Natural killer cell treated with Interleukin-12 subunit alpha and Interleukin-12 subunit beta and Interleukin-15 and Interleukin-18, amount 100 ng/mL, for 72 hours (primary cell): ENCODE measurements at regions not wholly inside any gene's neighbourhood (a gene's known extent, or its start where the extent isn't known, plus 50 kb on each side); places are given as distances from the start of the nearest gene placed in this dataset.

ENCODE experiments used
- ATAC-seq, 2 donors: fragments of 150-1000 bp; cut with Tn5 transposase in 1 of 2; sonication (Bioruptor Pico), chemical (Tn5 transposase) in 1 of 2; 2 replicates each; pipeline ENCODE4 v1.10.0; 2021
- DNase-seq: peaks from one replicate; pipeline ENCODE4 v3.0.0; 2022; ENCODE audit warnings: low spot score
- H3K27ac Mint-ChIP-seq, 2 donors: 1 replicate in 1 of 2; 2 replicates in 1 of 2; pipeline ENCODE4 v1.8.0; 2022; ENCODE audit warnings: mixed read lengths in 2 of 2, mild to moderate bottlenecking in 1 of 2, moderate library complexity in 1 of 2
- H3K27me3 Mint-ChIP-seq, 2 donors: 1 replicate in 1 of 2; 2 replicates in 1 of 2; pipeline ENCODE4 v1.8.0; 2022; ENCODE audit warnings: mixed read lengths in 2 of 2
- H3K36me3 Mint-ChIP-seq: one replicate; pipeline ENCODE4 v1.8.0; 2022; ENCODE audit warnings: mixed read lengths
- H3K4me1 Mint-ChIP-seq, 2 donors: 1 replicate in 1 of 2; 2 replicates in 1 of 2; pipeline ENCODE4 v1.8.0; 2022; ENCODE audit warnings: low read depth in 2 of 2, mixed read lengths in 2 of 2, mild to moderate bottlenecking in 1 of 2
- H3K4me3 Mint-ChIP-seq: one replicate; pipeline ENCODE4 v1.8.0; 2022; ENCODE audit warnings: mixed read lengths
- H3K9me3 Mint-ChIP-seq: 2 replicates; pipeline ENCODE4 v1.8.0; 2022; ENCODE audit warnings: mixed read lengths

DNA sequence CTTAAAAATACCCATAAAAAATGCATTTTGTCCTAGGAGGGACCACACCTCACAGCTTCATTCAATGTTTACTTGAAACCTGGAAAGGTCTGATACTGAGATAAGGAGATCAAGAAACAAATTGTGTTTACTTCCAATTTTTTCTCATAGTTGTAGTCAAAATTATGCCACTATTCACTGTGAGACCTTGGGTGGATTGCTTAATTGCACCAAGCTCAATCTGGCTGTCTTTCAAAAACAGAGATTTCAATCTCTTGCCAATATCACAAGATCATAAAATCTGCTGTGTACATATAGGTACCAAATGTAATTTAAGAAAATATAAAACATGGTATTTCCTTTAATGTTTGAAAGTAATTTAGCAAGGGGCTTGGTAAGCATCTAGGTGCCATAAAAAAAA lies 186.4 kb upstream of the THBS1 start:
- ATAC-seq = no peak
- Mint-ChIP-seq H3K4me1 (peaks cover 0 to 9% of the 10 kb centered on the region in 2 donors), H3K27me3 (peaks cover 36 to 54% of the 10 kb centered on the region in 2 donors), H3K36me3 (no peaks in the 10 kb centered on the region), H3K4me3 (no peak overlapping the region), H3K9me3 (no peaks in the 10 kb centered on the region), H3K27ac (no peak overlapping the region)
- no peak for DNase-seq

DNA sequence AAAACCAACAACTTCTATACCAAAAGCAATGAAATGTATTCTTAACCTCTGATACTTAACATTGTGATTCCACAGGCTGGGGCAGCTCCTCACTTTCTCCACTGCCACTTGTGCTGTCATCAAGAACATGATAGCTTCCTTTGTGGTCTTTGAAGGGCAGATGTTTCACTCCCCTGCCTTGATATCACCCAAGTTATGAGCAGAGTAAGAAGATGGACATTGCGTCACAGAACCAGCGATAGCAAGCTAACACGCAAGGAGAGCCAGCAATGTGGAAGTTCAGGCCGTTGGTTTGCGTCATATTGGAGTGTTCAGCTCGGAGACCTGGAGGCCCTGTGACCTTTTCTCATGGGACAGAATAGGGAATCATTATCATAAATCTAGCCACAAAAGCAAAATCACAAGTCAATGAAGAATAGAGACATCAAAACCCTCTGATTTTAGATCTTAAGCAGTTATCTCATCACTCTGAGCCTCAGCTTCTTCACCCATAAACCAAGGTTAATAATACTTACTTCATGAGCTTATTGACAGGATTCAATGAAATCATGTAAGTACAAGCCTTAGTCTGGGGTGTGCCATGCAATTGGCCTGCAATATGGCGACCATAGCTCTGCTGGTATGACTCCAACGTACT lies 183.8 kb upstream of the THBS1 start:
- no peaks in the 10 kb centered on the region for H3K36me3 Mint-ChIP-seq
- ATAC-seq (peak in 1 of 2 donors; percentile 33), DNase-seq (no peak)
- peaks cover 38 to 46% of the 10 kb centered on the region in 2 donors for H3K27me3 Mint-ChIP-seq
- peaks cover 0 to 9% of the 10 kb centered on the region in 2 donors for H3K4me1 Mint-ChIP-seq
- H3K4me3 Mint-ChIP-seq = no peak overlapping the region
- no peak overlapping the region for H3K27ac Mint-ChIP-seq
- no peaks in the 10 kb centered on the region for H3K9me3 Mint-ChIP-seq

DNA sequence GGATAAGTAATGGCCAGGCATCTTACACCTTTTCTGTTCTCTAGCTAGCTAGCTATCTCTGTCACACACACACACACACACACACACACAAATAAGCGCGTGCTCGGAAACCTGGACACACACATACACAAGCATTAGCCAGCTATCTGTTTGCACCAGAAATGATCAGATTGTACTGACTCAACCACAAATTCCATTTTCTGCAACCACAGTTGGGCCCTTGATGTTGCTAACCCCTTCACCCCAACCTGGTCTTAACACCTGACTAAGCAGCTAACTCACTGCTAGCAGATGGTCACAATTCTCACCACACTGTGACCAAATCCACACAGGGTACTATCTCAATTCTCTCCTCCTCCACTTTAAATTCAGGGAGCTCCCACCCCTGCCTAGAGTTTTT lies 183.0 kb upstream of the THBS1 start:
- Mint-ChIP-seq H3K4me1 (peaks cover 0 to 9% of the 10 kb centered on the region in 2 donors), H3K27ac (no peak overlapping the region), H3K36me3 (no peaks in the 10 kb centered on the region), H3K9me3 (no peaks in the 10 kb centered on the region), H3K27me3 (peaks cover 42 to 47% of the 10 kb centered on the region in 2 donors), H3K4me3 (no peak overlapping the region)
- DNase-seq = no peak
- ATAC-seq = no peak

DNA sequence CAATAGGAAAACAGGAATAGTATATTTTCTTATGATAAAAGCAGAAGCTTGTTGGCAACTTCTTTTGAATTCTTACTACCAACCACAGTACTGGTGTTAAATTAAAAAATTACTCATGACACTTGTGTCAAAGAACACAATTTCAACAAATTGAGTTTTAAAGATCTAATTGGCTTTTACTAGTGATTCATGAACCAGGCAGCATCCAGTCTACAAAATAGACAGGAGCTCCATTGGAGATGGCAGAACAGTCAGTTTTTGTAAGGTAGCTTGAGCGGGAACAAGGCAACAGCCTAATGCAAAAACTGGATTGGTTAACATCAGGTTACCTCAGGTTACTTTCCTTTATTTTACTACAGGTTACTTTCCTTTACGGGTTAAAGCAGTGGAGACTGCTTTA lies 181.3 kb upstream of the THBS1 start:
- peaks cover 36 to 38% of the 10 kb centered on the region in 2 donors for H3K27me3 Mint-ChIP-seq
- no peaks in the 10 kb centered on the region for H3K36me3 Mint-ChIP-seq
- no peak overlapping the region for H3K27ac Mint-ChIP-seq
- H3K4me1 Mint-ChIP-seq = peaks cover 0 to 9% of the 10 kb centered on the region in 2 donors
- DNase-seq = no peak
- no peak overlapping the region for H3K4me3 Mint-ChIP-seq
- no peak for ATAC-seq
- H3K9me3 Mint-ChIP-seq = no peaks in the 10 kb centered on the region

DNA sequence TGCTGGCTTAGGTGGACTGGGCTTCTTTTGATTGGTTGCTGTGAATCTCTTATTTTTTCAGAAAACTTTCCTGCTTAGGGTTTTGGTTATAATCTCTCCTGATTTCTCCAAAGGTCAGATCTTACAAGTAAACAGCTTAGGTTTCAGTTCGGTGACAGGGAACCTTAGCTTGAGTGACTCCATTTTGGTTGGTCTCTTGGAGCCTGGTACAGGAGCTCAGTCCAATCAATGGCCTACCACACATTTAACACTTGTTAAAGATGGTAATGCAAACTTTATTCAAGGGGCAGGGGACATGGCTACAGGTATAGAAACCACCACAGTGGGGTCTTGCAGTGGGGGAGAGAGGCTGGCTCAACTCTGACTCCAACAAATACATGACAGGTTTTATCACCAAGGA lies 180.9 kb upstream of the THBS1 start:
- H3K36me3 Mint-ChIP-seq = no peaks in the 10 kb centered on the region
- no peak overlapping the region for H3K4me3 Mint-ChIP-seq
- no peak overlapping the region for H3K27ac Mint-ChIP-seq
- H3K27me3 Mint-ChIP-seq = peaks cover 35 to 37% of the 10 kb centered on the region in 2 donors
- DNase-seq (no peak), ATAC-seq (no peak)
- no peaks in the 10 kb centered on the region for H3K9me3 Mint-ChIP-seq
- peaks cover 0 to 9% of the 10 kb centered on the region in 2 donors for H3K4me1 Mint-ChIP-seq

DNA sequence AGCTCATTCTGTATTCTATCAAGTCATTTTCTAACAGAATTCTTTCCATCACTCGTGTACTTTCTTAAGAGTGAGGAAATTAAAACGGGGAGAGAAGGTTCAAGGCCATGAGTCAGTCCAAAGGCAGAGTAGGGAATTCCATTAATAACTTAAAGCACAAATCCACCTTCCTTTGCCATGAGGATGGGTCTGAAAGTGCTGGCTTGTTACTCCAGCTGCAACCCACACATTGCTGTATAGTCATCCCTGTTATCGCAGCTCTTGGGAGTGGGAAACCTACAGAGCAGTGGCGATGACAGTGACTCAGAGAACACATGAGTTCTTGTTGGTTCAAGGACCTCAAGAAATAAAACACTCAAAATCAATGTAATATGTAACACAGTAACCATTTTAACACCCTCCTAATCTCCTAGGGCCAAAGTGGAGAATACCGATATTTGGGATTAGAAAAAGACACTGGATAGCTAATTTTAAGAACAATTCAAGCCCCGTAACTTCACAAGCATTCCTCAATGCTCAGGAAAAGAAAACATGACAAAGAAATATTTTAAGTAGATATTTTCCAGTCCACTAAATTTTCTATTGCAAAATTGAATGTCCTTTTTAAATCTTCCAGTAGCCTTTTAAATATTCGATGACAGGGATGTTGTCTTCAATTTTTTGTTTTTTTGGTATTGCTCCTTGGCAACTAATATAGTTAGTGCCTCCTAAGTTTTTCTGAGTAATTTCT lies 179.9 kb upstream of the THBS1 start:
- Mint-ChIP-seq H3K27me3 (peaks cover 27 to 32% of the 10 kb centered on the region in 2 donors), H3K4me1 (peaks cover 0 to 9% of the 10 kb centered on the region in 2 donors), H3K36me3 (no peaks in the 10 kb centered on the region), H3K27ac (no peak overlapping the region), H3K9me3 (no peaks in the 10 kb centered on the region), H3K4me3 (no peak overlapping the region)
- DNase-seq (no peak), ATAC-seq (no peak)

DNA sequence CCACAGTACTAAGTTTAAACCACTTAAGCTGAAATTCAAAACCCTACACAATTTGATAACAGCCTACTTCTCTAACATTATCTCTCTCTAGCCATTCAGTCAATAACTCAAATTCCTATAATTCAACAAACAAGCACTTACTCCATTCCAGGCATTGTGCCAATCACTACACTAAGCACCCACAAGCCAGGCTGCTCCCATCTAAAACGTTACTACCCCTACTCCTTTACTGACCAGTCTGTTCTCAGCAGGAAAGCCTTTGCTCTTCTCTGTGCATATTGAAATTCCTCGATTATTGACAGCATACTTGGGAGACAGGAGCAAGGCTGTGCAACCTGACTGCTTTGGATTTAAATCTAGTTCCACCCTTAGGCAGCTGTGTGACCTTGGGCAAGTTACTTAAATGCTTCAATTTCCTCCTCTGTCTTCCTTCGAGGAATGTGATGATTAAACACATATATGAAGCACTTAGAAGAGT lies 177.2 kb upstream of the THBS1 start:
- no peak overlapping the region for H3K27ac Mint-ChIP-seq
- no peaks in the 10 kb centered on the region for H3K9me3 Mint-ChIP-seq
- peaks cover 32 to 52% of the 10 kb centered on the region in 2 donors for H3K27me3 Mint-ChIP-seq
- DNase-seq (no peak), ATAC-seq (no peak)
- no peaks in the 10 kb centered on the region for H3K36me3 Mint-ChIP-seq
- H3K4me1 Mint-ChIP-seq = no peaks in the 10 kb centered on the region
- no peak overlapping the region for H3K4me3 Mint-ChIP-seq

DNA sequence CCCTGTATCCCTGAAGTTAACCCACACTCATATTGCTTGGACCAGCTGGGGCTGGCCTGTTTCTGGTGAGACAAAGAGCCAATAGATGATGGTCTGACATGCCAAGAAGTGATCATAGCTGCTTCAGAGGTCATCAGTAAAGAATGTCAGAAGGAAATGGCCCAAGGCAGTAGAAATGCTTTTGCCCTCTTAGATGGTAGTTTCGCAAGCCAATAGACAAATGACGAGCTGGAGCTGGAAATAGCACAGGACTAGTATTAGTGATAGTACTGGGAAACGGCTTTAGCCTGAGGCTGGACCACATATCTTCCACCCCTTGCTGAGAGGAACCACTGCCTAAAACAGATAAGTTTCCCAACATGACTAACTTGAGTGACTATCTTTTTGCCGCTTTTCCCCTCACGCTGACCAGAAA lies 176.1 kb upstream of the THBS1 start:
- Mint-ChIP-seq H3K4me3 (no peak overlapping the region), H3K9me3 (no peaks in the 10 kb centered on the region), H3K27ac (no peak overlapping the region), H3K27me3 (peaks cover 35 to 51% of the 10 kb centered on the region in 2 donors), H3K36me3 (no peaks in the 10 kb centered on the region), H3K4me1 (no peaks in the 10 kb centered on the region)
- DNase-seq = no peak
- no peak for ATAC-seq

DNA sequence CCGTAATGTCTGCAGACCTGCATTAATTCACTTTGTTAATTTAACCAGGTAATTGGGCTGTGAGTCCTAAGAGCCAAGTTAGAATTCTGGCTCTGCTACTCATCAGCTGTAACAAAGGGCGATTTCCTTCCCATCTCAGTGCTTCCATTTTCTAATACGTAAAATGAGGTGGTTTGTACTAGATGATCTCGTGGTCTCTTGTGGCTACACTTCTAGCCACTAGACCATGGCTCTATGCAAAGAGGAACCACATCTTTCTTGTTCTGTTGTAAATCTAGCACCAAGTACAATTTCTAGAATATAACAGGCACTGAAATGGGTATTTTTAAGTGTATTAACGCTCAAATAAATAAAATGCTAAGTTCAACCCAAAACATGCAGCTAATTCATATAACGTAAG lies 174.4 kb upstream of the THBS1 start:
- no peak for DNase-seq

DNA sequence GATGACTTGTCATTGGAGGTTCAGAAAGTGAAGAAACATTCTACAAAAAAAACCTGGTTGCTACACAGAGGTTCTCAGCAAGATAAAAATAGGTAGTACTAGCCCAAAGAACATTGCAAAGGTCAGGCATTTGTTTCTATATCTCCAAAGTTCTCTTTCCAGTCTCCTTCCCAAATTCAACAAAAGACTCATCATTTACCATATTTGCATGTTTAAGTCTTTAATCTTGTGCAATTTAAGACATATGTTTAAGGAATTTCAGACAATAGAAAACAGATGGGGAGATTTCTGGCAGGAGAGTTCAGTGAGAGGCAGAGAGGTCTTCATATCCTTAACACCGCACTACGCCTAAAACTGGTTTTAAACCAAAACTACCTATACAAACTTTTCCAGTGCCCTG lies 173.8 kb upstream of the THBS1 start:
- no peak for ATAC-seq
- peaks cover 10 to 14% of the 10 kb centered on the region in 2 donors for H3K4me1 Mint-ChIP-seq
- H3K4me3 Mint-ChIP-seq = no peak overlapping the region
- peaks cover 44 to 58% of the 10 kb centered on the region in 2 donors for H3K27me3 Mint-ChIP-seq
- H3K36me3 Mint-ChIP-seq = peaks cover 6% of the 10 kb centered on the region
- no peak overlapping the region for H3K27ac Mint-ChIP-seq
- no peaks in the 10 kb centered on the region for H3K9me3 Mint-ChIP-seq
- DNase-seq = no peak

More for the DNA sequence above, 174.4 kb upstream of the THBS1 start:
- Mint-ChIP-seq H3K4me3 (no peak overlapping the region), H3K4me1 (peaks cover 4 to 7% of the 10 kb centered on the region in 2 donors), H3K36me3 (peaks cover 6% of the 10 kb centered on the region), H3K27me3 (peaks cover 39 to 55% of the 10 kb centered on the region in 2 donors), H3K27ac (no peak overlapping the region), H3K9me3 (no peaks in the 10 kb centered on the region)
- no peak for ATAC-seq

DNA sequence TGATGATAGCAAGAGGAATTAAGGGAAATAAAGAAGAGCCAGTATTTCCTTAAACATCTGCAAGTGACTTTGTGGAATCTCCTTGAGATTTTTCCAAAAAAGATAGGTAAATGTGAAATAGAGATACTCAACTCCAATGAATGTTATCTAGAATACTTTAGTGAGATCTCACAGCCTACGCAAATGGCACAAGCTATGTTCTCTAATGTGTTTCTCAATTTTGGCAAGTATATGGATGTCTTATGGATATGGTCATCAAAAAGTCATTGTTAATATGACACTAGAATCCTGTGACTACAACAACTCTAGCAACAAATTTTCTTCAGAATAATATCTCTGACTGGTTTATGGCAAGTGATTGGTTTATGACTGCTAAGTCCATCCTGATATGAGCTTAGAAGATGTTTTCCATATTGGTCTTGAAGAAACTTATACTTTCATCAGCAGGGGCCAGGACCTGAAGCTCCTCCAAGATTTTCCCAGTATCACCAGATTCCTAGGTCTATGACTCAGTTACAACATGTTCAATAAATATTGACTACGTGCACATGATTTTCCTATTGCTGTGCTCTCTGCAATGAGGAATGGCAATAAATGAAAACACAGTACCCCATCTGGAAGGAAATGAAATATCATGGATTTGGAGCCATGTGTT lies 170.9 kb upstream of the THBS1 start:
- H3K4me1 Mint-ChIP-seq = peaks cover 14 to 25% of the 10 kb centered on the region in 2 donors
- H3K9me3 Mint-ChIP-seq = no peaks in the 10 kb centered on the region
- peaks cover 58 to 78% of the 10 kb centered on the region in 2 donors for H3K27me3 Mint-ChIP-seq
- no peak overlapping the region for H3K4me3 Mint-ChIP-seq
- no peak overlapping the region for H3K27ac Mint-ChIP-seq
- peaks cover 6% of the 10 kb centered on the region for H3K36me3 Mint-ChIP-seq
- DNase-seq (no peak), ATAC-seq (no peak)

DNA sequence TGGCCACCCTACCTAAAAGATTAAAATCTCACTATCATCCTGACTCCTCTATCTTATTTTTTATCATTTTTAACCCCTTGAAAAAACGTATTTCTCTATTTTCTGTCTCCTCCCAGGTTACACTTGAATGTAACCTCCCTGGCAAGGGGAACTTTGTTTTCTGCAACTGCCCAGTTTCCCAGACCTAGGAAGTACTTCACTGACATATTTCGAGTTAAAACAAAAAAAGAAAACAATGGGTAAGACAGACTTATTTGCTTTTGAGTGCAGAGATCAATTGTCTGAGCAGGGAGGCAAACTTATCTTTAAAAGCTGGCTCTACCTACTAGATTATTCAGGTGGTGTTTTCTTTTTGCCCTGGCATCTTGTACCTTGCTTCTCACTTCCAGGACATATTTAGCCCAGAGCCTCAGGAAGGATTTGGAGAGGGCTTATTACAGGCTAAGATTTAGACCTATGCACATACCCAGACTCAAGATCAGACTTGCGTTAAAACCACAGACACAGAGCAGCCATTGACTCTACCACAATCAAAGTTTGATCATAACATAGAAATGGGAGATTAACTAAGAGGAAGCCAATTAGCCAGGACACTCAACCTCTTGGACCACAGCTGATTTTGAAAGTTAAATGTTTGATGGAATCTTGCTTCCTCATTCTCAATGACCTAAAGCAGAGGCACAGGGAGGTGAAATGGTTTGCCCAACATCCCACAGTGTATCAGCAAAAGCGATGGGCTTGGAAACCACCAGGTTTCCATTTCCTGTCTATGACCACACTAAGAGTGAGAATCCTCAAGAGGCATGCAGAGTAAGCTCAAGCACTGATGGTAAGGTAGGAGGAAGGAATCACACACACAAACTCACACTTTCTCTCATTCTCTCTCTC lies 169.5 kb upstream of the THBS1 start:
- no peaks in the 10 kb centered on the region for H3K9me3 Mint-ChIP-seq
- no peak overlapping the region for H3K4me3 Mint-ChIP-seq
- peaks cover 6% of the 10 kb centered on the region for H3K36me3 Mint-ChIP-seq
- no peak for DNase-seq
- ATAC-seq = peak; percentile 85 to 87
- peaks cover 14 to 25% of the 10 kb centered on the region in 2 donors for H3K4me1 Mint-ChIP-seq
- peaks cover 61 to 85% of the 10 kb centered on the region in 2 donors for H3K27me3 Mint-ChIP-seq
- no peak overlapping the region for H3K27ac Mint-ChIP-seq

DNA sequence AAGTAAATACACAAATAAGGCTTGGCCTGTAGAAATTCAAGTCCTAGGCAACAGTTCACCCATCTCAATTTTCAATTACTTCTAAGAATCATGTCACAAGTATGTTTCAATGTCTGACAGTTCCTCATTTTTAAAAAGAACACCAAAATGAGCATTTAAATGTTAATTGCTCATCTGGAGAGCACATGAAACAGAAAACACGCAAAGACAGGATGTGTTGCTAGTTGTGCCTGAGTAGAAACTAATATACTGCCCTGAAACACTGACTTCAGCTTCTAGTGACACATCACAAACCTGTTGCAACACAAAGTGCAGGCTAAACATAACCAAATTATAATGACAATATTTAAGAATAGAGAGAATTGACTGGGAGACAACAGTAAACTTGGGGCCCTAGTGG lies 167.3 kb upstream of the THBS1 start:
- peaks cover 6% of the 10 kb centered on the region for H3K36me3 Mint-ChIP-seq
- no peaks in the 10 kb centered on the region for H3K9me3 Mint-ChIP-seq
- DNase-seq (no peak), ATAC-seq (no peak)
- peaks cover 64 to 84% of the 10 kb centered on the region in 2 donors for H3K27me3 Mint-ChIP-seq
- H3K4me3 Mint-ChIP-seq = no peak overlapping the region
- H3K4me1 Mint-ChIP-seq = peaks cover 14 to 25% of the 10 kb centered on the region in 2 donors
- H3K27ac Mint-ChIP-seq = no peak overlapping the region
